ENCODE measurements at regions not wholly inside any gene's neighbourhood (a gene's known extent, or its start where the extent isn't known, plus 50 kb on each side); places are given as distances from the start of the nearest gene placed in this dataset.
"Not testable (repeated sequence)": the region's sequence is repeated elsewhere in the genome, so short reads cannot be mapped to it uniquely, and the experiment has no call there.

DNA sequence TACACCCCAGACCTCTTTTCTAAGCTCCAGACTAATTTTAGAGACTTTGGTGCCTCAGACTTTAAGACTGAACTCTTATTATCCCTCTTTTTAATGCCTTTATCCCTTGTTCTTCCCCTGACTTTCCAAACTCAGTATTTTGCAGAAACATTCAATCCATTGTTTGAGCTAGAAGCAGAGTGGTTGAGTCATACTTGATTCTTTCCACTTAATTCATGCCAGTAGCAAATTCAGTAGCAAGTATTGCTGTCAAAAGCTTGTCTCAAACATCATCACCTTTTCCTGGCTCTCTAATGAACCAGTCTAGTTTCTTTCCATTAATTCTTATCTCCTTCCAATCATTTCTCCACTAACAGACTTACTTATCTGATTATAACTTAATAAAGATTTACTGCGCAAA lies 699.7 kb upstream of the ZNF804A start:
- DNase-seq (ENCODE audit: low read depth, low spot score), result no peak

- DNase-seq (ENCODE audit: low read depth, low spot score), result no peak
Measured at GRCh38 chr2:183901931-183902330, 696.4 kb upstream of the ZNF804A start.

DNA sequence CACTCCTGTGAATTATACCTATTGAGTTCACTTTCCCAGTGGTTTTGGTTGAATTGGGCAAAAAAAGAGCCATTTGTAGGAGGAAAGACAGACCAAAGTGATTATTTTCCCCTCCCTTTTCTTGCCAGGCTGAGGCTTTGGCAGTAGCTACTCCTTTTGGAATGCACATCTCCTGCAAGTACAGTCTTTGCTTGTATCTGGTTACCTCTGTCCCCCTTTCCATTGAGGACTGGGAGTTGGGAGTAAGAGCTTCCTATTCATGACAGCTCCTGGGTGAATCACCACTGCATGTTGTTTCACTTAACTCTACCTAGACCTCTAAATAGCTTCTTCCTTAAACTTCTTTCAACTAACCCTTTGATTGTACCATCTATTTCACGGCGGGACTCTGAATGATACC lies 695.3 kb upstream of the ZNF804A start:
- no peak for DNase-seq (ENCODE audit: low read depth, low spot score)

GRCh38 chr2:183916041-183916440 lies 682.3 kb upstream of the ZNF804A start:
- not testable (repeated sequence) for DNase-seq (ENCODE audit: low read depth, low spot score)

DNA sequence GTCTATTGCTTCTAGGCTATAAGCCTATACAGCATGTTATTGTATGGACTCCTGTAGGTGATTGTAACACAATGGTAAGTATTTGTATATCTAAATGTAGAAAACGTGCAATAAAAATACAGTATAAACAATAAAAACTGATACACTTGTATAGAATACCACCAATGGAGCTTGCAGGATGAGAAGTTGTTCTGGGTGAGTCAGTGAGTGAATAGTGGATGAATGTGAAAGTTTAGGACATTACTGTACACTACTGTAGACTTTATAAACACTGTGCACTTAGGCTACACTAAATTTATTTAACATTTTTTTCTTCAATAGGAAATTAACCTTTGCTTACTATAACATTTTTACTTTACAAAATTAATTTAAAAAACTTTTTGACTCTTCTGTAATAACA lies 679.2 kb upstream of the ZNF804A start:
- no peak for DNase-seq (ENCODE audit: low read depth, low spot score)

DNA sequence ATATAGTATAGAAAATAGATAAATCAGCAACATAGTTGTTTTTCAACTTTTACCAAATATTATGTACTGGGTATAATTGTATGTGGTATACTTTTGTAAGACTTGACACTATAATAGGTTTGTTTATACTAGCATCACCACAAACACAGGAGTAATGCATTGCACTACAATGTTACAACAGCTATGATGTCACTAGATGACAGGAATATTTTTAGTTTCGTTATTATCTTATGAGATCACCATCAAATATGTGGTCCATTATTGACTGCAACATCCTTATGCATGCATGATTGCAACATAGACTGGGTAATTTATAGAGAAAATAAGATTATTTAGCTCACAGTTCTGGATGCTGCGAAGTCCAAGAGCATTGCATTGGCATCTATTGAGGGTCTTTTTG lies 678.4 kb upstream of the ZNF804A start:
- DNase-seq (ENCODE audit: low read depth, low spot score), result no peak

DNA sequence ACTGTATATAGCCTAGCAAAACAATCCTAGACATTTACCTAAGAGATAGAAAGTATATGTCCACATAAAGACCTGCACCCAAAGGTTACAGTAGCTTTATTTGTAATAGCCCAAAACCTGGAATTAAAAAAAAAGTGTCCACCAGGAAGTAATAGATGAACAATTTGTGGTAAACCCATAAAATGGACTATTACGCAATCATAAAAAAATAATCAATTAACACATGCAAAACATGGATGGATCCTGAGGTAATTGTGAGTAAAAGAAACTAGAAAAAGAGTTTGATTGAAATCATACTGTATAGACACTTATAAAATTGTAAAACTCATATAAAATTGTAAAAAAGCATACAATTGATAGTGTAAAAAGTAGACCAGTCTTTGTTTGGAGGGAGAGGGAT lies 673.0 kb upstream of the ZNF804A start:
- DNase-seq (ENCODE audit: low read depth, low spot score), result no peak

GRCh38 chr2:183926433-183926832 lies 671.9 kb upstream of the ZNF804A start:
- no peak for DNase-seq (ENCODE audit: low read depth, low spot score)

- DNase-seq (ENCODE audit: low read depth, low spot score), result no peak
Measured at GRCh38 chr2:183927406-183928325, 670.7 kb upstream of the ZNF804A start.

GRCh38 chr2:183935005-183935404 lies 663.3 kb upstream of the ZNF804A start:
- DNase-seq (ENCODE audit: low read depth, low spot score), result no peak

DNA sequence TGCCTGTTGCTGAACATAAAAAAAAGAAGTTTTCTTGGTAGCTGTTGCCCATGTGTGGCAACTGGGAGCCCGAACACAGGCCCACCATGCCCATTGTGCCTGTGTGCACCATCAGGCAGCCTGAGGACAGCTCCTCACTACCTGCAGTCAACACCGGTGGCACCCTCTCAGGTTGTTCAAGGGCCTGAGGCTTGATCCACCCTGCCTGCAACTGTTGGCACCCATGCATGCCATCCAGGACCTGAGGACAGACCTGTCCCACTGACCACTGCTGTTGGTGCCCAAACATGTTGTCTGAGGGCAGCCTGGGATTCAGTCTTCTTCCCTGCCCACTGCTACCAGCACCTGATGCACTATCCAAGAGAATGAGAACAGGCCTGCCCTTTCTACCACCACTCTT lies 661.1 kb upstream of the ZNF804A start:
- DNase-seq (ENCODE audit: low read depth, low spot score), result no peak

DNA sequence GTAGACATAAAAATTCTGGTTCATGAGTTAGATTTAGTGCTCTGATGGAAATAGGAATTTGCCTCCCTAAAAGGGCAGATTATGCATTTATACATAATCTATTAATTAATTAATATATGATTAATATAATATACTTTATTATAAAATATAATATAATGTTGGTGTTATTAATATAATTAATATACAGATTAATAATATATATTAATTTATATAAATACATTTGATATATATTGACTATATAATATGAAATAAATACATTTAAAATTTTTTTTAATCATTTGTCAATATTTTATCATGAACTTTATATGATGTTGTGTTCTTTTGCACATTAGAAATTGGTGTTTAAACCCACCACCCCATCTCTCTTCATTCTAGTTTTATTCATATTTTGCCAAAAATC lies 652.1 kb upstream of the ZNF804A start:
- DNase-seq (ENCODE audit: low read depth, low spot score), result no peak

- DNase-seq (ENCODE audit: low read depth, low spot score), result no peak
Measured at GRCh38 chr2:183948861-183949260, 649.5 kb upstream of the ZNF804A start.

DNA sequence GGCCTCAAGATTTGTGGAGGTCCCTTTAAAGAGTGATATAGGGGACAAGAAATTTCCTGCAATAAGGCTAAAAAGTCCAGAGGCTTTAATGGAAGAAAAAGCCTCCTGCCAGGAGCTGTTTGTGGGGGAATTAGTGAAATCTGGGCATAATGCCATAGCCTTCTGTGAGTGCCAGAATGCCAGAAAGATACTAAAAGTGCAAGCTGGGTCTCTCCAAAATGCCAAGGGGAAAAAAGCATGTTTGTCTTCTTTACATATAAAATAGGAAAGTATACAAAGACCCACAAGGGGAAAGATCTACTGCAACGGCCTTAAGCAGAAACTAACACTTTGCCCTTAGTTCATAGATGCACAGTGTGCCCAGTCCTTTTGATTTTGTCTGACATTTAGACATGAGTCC lies 647.7 kb upstream of the ZNF804A start:
- DNase-seq (ENCODE audit: low read depth, low spot score), result no peak

- DNase-seq (ENCODE audit: low read depth, low spot score), result no peak
Measured at GRCh38 chr2:183951630-183952029, 646.7 kb upstream of the ZNF804A start.

GRCh38 chr2:183952741-183953140 lies 645.6 kb upstream of the ZNF804A start:
- no peak for DNase-seq (ENCODE audit: low read depth, low spot score)

DNA sequence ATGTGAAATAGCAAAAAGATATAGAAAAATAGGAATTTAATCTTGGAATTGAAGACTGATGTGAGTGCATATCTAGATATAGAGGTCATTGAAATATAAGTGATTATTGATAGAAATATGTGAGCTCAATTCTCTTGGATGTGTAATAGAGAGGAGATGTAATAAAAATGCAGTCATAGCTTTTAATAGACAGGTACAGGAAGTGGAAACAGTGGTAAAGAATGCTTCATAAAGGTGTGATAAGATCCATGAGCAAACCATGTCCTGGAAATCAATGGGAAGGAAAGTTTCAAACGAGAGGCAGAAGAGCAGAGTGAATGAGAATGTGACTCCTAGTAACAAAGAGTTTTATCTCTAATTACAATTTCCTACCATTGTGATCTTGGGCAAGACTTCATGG lies 634.7 kb upstream of the ZNF804A start:
- DNase-seq (ENCODE audit: low read depth, low spot score), result no peak

- no peak for DNase-seq (ENCODE audit: low read depth, low spot score)
Measured at GRCh38 chr2:183964565-183964964, 633.8 kb upstream of the ZNF804A start.

DNA sequence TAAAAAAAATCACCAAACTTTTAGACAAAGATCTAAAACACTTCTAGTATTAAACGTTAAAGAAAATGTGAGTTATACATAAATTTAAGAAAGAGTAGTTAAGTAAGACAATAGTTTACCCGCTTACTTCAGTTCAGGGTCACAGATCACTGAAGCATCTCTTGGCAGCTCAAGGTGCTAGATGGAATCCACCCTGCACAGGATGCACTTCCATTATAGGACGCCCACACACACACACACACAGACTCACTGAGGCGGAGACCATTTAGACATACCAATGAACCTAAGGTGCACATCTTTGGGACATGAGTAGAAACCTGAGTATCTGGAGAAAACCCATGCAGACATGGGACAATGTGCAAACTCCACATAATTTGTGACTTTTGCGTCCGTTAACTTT lies 630.6 kb upstream of the ZNF804A start:
- no peak for DNase-seq (ENCODE audit: low read depth, low spot score)

DNA sequence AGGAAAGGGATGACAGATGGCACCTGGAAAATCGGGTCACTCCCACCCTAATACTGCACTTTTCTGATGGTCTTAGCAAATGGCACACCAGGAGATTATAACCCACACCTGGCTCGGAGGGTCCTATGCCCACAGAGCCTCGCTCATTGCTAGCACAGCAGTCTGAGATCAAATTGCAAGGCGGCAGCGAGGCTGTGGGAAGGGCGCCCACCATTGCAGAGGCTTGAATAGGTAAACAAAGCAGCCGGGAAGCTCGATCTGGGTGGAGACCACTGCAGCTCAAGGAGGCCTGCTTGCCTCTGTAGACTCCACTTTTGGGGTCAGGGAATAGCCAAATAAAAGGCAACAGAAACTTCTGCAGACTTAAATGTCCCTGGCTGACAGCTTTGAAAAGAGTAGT lies 622.7 kb upstream of the ZNF804A start:
- not testable (repeated sequence) for DNase-seq (ENCODE audit: low read depth, low spot score)

DNA sequence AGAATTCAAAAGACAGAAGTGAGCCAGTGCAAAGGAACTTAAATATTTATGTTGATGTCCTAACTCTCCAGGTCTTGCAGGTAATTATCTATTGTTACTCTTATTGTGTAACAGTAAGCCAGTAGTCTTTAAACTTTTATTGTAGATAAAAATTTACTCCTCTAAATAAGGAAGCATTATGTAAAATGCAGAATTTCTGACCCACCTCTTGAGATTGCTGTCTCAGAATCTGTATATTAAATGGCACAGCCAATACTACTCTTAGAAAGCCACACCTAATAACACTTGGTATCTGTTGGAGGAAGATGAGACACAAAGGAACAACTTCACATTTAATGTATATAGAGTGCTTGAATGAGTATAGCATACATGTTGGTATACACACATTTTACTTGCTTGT lies 613.5 kb upstream of the ZNF804A start:
- no peak for DNase-seq (ENCODE audit: low read depth, low spot score)

GRCh38 chr2:183991968-183992367 lies 606.4 kb upstream of the ZNF804A start:
- no peak for DNase-seq (ENCODE audit: low read depth, low spot score)

GRCh38 chr2:183993052-183993451 lies 605.3 kb upstream of the ZNF804A start:
- DNase-seq (ENCODE audit: low read depth, low spot score), result no peak

DNA sequence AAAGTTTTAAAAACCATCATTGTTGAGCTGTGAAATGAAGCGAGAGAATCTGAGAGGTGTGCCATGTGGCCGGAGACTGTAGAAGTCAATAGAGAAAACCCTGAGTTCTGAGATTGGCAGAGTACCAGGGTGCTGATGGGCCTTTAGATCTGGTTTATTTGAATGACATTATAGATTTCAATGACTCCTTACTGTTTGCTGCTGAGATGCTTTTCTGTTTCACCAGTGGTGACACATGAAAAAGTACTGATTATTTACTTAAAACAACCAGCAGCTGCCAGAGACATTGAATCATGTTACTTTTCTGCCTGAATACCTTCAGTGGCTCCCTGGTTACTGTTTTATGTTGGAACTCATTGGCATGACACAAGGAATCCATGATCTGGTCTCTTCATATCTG lies 602.7 kb upstream of the ZNF804A start:
- DNase-seq (ENCODE audit: low read depth, low spot score), result no peak

Measured in smooth muscle cell of the brain vasculature (primary cell).